Testis (tissue), 2 donors: ENCODE measurements at regions not wholly inside any gene's neighbourhood (a gene's known extent, or its start where the extent isn't known, plus 50 kb on each side); places are given as distances from the start of the nearest gene placed in this dataset.

Experiments used
- DNase-seq: peaks from one replicate; pipeline ENCODE4 v3.0.0-alpha.2; 2019
- H3K27ac ChIP-seq, 2 donors: fragments of 200-600 bp; sonication (generic); one replicate each; pipeline ENCODE4 v1.5.1; 2019
- H3K27me3 ChIP-seq: fragments of 200-600 bp; sonication (generic); one replicate; pipeline ENCODE4 v1.5.1; 2019
- H3K36me3 ChIP-seq: fragments of 200-600 bp; sonication (generic); one replicate; pipeline ENCODE4 v1.5.1; 2017; ENCODE audit warnings: low read depth; ENCODE audit errors: missing control alignments
- H3K4me1 ChIP-seq: fragments of 200-600 bp; sonication (generic); one replicate; pipeline ENCODE4 v1.5.1; 2019
- H3K4me3 ChIP-seq, 2 donors: fragments of 200-600 bp; sonication (generic); one replicate each; pipeline ENCODE4 v1.5.1; 2017 to 2019
- H3K9me3 ChIP-seq: fragments of 200-600 bp; sonication (generic); one replicate; pipeline ENCODE4 v1.5.1; 2017
- POLR2A ChIP-seq: fragments of 450-650 bp; IDR thresholded peaks from one replicate; pipeline ENCODE4 v1.6.1; 2017; ENCODE audit warnings: antibody characterized with exemption, mild to moderate bottlenecking, moderate library complexity
- WGBS, 2 donors: methylation state at CpG; one replicate each; pipeline ENCODE4 v1.1.5; 2018; 5-methylcytosine and 5-hydroxymethylcytosine counted together
- intact Hi-C: fragments of 100-400 bp; cut with DNase I; formaldehyde crosslinking; loops from one replicate; pipeline ENCODE4 v1.15.1; 2023; ENCODE audit warnings: low total_unique reads
- TF ChIP-seq, protein P1 (sequence below), 3 experiments: fragments of 450-650 bp in 2 of 3; fragments of 200-600 bp in 1 of 3; sonication (generic) in 1 of 3; IDR thresholded peaks; one replicate each; pipeline ENCODE4 v1.5.1; 2016 to 2019; ENCODE audit warnings: antibody characterized with exemption in 3 of 3, mild to moderate bottlenecking in 2 of 3, moderate library complexity in 1 of 3

DNA sequence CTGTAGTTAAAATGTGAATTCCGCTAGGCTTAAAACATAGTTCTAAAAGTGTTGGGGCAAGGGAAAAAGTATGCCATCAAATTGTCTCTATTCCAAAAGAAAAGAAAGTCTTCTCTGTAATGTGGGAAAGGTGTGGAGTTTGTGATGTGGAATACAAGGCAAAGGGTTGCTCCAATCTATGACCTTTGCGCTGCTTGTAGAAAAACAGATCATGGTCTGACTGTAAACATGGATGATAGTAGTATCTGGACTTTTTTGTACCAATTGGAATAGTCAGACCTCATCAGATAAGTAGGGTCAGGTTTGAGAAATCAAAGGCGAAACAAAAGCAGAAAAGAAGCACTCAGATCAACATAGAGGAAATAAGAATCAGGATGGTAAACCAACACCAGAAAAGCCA lies 372.3 kb downstream of the TFEC start:
- 61 to 66% methylated on average over 3 of the region's 3 CpGs for WGBS, 2 donors
- intact Hi-C loops, result no loop called here

DNA sequence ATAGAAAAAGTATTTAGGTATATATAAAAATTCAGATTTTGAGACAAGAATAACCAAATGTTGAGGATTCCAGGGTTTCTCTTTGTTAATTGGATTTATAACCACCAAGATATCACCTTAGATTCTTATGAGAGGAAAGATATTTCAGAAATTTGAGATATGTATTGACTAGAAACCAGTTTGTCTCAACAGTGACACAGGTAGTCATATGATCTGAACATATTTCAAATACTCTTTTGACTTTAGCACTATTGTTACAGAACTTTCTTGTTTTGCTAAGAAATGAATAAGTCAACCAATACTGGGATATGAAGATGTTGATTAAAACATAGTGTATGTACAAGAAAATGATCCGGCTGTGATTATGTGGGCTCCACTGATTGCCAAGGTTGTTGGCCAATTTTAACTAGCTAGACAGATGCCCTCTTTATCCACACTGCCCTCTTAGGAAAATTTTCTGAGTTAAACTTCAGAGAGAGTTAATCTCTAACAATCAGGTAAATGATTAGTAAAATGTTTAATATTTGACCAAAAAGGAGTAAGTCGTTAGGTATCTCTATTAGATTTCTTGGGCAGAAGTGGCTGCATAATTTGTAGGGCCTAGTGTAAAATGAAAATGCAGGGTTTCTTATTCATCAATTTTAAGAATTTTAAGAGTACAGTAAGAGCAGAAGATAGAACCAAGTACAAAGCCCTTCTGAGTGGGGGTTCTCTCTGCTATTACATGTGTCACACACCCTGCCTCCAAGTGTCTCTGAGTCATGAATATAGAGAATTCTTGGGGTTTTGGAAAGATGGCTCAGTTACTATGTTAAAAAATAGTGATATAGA lies 376.0 kb downstream of the TFEC start:
- WGBS, 2 donors, result 90 to 93% methylated on average over 2 of the region's 2 CpGs
- intact Hi-C loops, result no loop called here
- no peak for DNase-seq
- Histone ChIP-seq H3K4me3 (no peak overlapping the region), H3K9me3 (no peaks in the 10 kb centered on the region), H3K27me3 (no peaks in the 10 kb centered on the region), H3K4me1 (no peaks in the 10 kb centered on the region), H3K27ac (no peak overlapping the region), H3K36me3 (no peaks in the 10 kb centered on the region)
- TF ChIP-seq, protein P1, sequence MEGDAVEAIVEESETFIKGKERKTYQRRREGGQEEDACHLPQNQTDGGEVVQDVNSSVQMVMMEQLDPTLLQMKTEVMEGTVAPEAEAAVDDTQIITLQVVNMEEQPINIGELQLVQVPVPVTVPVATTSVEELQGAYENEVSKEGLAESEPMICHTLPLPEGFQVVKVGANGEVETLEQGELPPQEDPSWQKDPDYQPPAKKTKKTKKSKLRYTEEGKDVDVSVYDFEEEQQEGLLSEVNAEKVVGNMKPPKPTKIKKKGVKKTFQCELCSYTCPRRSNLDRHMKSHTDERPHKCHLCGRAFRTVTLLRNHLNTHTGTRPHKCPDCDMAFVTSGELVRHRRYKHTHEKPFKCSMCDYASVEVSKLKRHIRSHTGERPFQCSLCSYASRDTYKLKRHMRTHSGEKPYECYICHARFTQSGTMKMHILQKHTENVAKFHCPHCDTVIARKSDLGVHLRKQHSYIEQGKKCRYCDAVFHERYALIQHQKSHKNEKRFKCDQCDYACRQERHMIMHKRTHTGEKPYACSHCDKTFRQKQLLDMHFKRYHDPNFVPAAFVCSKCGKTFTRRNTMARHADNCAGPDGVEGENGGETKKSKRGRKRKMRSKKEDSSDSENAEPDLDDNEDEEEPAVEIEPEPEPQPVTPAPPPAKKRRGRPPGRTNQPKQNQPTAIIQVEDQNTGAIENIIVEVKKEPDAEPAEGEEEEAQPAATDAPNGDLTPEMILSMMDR (IDR thresholded peaks at IDR 0.05), result no peak
- no peak for TF ChIP-seq POLR2A

More for the DNA sequence above, 372.3 kb downstream of the TFEC start:
- TF ChIP-seq, protein P1 (IDR thresholded peaks at IDR 0.05), result no peak
- no peak for TF ChIP-seq POLR2A
- DNase-seq, result no peak
- no peaks in the 10 kb centered on the region for H3K36me3 ChIP-seq
- H3K4me3 ChIP-seq, result no peak overlapping the region
- H3K27me3 ChIP-seq, result no peaks in the 10 kb centered on the region
- H3K4me1 ChIP-seq, result no peaks in the 10 kb centered on the region
- no peak overlapping the region for H3K27ac ChIP-seq
- H3K9me3 ChIP-seq, result no peaks in the 10 kb centered on the region

DNA sequence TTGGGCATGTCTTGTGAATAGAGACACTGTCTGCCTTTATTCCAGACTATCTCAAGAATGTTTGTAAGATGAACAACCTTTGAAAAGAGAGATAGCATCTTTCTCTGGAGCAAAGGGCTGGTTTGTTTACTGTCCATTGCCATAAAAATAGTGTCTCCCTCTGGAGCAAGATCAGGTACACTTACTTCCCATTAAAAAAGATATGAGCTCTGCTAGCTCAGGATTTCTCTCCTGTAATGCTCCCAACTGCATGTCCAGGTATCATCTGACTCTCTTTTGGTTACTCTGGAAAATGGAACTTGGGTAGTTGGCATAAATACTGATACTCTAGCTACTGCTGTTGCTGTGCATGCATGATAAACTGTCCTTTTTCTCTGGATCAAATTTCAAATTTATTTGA lies 381.1 kb downstream of the TFEC start:
- H3K36me3 ChIP-seq, result no peaks in the 10 kb centered on the region
- intact Hi-C loops, result no loop called here
- no peak for DNase-seq
- no peak overlapping the region for H3K4me3 ChIP-seq
- H3K27me3 ChIP-seq, result no peaks in the 10 kb centered on the region
- TF ChIP-seq POLR2A, result no peak
- TF ChIP-seq, protein P1 (IDR thresholded peaks at IDR 0.05), result no peak
- H3K9me3 ChIP-seq, result no peaks in the 10 kb centered on the region
- no peak overlapping the region for H3K27ac ChIP-seq
- H3K4me1 ChIP-seq, result no peaks in the 10 kb centered on the region

- intact Hi-C loops, result no loop called here
- TF ChIP-seq, protein P1 (IDR thresholded peaks at IDR 0.05), result no peak
- TF ChIP-seq POLR2A, result no peak
- 75 to 82% methylated on average over 3 of the region's 3 CpGs for WGBS, 2 donors
- Histone ChIP-seq H3K27me3 (no peaks in the 10 kb centered on the region), H3K27ac (no peak overlapping the region), H3K4me3 (no peak overlapping the region), H3K9me3 (no peaks in the 10 kb centered on the region), H3K36me3 (no peaks in the 10 kb centered on the region), H3K4me1 (no peaks in the 10 kb centered on the region)
- no peak for DNase-seq
These were observed 382.9 kb downstream of the TFEC start for GRCh38 chr7:115647712-115648111.

- H3K27me3 ChIP-seq, result no peaks in the 10 kb centered on the region
- no peak for TF ChIP-seq POLR2A
- TF ChIP-seq, protein P1 (IDR thresholded peaks at IDR 0.05), result no peak
- H3K36me3 ChIP-seq, result no peaks in the 10 kb centered on the region
- H3K9me3 ChIP-seq, result no peaks in the 10 kb centered on the region
- no peak overlapping the region for H3K27ac ChIP-seq
- DNase-seq, result no peak
- no peaks in the 10 kb centered on the region for H3K4me1 ChIP-seq
- H3K4me3 ChIP-seq, result no peak overlapping the region
- intact Hi-C loops, result no loop called here
These were observed 388.4 kb downstream of the TFEC start for GRCh38 chr7:115642194-115642593.
